ENCODE measurements at regions not wholly inside any gene's neighbourhood (a gene's known extent, or its start where the extent isn't known, plus 50 kb on each side); places are given as distances from the start of the nearest gene placed in this dataset.

GRCh38 chr1:239920214-239920613 lies 171.5 kb upstream of the FMN2 start:
- TF ChIP-seq CTCF (conservative IDR thresholded peaks at IDR 0.05; ENCODE audit: low read depth in 2 of 2), result no peak
- no peak for TF ChIP-seq EZH2 (IDR thresholded peaks at IDR 0.05; ENCODE audit: low read depth, unreplicated experiment)
- TF ChIP-seq EZH2phosphoT487 (IDR thresholded peaks at IDR 0.05; ENCODE audit: unreplicated experiment), result no peak
- TF ChIP-seq CREB1 (CRISPR knock-in tag; IDR thresholded peaks at IDR 0.05; ENCODE audit: low read depth), result no peak
- no peak for TF ChIP-seq REST (IDR thresholded peaks at IDR 0.05; ENCODE audit: unreplicated experiment)
- no peak for TF ChIP-seq JUNB (IDR thresholded peaks at IDR 0.05; ENCODE audit: unreplicated experiment)
- TF ChIP-seq POLR2AphosphoS5 (IDR thresholded peaks at IDR 0.05; ENCODE audit: low read depth), result no peak
- no peak for TF ChIP-seq ETS1 (IDR thresholded peaks at IDR 0.05)

Measured in GM23338 (cell line).